ENCODE measurements at regions not wholly inside any gene's neighbourhood (a gene's known extent, or its start where the extent isn't known, plus 50 kb on each side); places are given as distances from the start of the nearest gene placed in this dataset.

DNA sequence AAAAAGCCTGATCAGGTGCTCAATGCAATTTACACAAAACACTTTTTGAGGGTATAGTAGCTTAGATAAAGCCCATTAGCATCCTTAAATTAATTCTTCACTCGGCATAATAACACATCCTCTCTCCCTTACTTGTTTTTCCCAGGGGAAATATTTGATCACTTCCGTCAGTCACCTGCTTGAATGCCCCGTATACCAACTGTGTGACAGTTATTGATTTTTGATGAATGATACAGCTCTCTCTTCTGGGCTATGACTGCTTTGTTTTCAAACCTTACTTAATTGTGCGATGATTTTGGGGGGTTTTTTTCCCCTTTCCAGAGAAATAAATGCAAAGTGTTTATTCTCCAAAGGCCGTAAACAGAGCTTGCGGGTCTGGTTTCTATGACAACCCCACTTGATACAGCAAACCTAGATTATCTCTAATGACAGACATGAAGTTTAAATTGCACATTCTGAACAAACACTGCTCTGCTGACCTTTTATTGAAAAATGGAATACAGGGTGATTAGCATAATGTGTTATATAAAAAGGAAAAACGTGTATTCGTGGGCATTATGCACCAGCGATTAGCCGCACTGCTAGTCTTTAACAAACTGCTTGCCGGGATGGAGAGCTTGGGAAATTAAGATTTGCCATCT, 78.4 kb upstream of the NANOS1 start:
- Mint-ChIP-seq H3K4me1 (ENCODE audit: low read depth) (no peaks in the 10 kb centered on the region), H3K27me3 (peaks cover 6% of the 10 kb centered on the region), H3K36me3 (ENCODE audit: low read depth) (no peaks in the 10 kb centered on the region), H3K4me3 (no peak overlapping the region), H3K9me3 (no peaks in the 10 kb centered on the region), H3K27ac (no peak overlapping the region)
- DNase-seq, result no peak
- ChIA-PET POLR2A (no interaction called here), CTCF (no interaction called here)
- no peak for ATAC-seq
- intact Hi-C loops (cut with micrococcal nuclease), result no loop called here
- TF ChIP-seq, protein P1, sequence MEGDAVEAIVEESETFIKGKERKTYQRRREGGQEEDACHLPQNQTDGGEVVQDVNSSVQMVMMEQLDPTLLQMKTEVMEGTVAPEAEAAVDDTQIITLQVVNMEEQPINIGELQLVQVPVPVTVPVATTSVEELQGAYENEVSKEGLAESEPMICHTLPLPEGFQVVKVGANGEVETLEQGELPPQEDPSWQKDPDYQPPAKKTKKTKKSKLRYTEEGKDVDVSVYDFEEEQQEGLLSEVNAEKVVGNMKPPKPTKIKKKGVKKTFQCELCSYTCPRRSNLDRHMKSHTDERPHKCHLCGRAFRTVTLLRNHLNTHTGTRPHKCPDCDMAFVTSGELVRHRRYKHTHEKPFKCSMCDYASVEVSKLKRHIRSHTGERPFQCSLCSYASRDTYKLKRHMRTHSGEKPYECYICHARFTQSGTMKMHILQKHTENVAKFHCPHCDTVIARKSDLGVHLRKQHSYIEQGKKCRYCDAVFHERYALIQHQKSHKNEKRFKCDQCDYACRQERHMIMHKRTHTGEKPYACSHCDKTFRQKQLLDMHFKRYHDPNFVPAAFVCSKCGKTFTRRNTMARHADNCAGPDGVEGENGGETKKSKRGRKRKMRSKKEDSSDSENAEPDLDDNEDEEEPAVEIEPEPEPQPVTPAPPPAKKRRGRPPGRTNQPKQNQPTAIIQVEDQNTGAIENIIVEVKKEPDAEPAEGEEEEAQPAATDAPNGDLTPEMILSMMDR (IDR thresholded peaks at IDR 0.05), result no peak

DNA sequence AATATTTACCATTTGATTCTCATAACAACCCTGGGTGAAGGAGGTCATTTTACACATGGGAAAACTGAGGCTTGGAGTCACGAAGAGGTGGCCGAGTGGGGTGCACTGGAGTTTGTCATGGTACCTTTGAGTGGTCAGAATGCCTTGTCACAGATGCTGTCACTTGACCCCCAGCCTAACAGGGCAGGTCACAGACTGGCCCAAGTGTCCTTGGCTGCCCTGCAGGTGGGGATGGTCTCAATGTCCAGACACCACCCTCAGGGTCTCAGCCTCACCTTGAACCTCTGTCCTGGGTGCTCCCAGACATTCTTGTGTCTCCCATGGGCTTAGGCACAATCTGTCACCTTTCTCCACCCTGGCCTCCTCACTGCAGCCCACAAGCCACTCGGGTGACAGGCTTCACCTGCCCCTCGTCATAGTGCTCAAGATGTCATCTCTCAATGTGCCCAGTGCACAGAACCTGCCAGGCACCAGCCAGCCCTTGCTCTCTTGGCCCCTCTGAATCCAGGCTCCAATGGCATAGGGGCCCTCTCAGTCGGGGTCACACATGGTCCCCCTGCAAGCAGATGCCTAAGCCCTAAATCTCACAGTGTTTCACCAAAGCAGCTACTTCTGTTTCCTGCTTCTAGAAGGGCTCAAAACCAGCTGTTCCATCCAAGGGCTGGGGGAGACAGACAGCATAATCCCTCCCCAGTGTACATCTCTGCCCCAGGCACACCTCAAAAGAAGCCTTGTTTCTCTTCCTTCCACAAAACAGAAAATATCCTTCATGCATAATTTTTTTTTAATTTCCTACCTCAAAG, 76.8 kb upstream of the NANOS1 start:
- no peaks in the 10 kb centered on the region for H3K36me3 Mint-ChIP-seq (ENCODE audit: low read depth)

DNA sequence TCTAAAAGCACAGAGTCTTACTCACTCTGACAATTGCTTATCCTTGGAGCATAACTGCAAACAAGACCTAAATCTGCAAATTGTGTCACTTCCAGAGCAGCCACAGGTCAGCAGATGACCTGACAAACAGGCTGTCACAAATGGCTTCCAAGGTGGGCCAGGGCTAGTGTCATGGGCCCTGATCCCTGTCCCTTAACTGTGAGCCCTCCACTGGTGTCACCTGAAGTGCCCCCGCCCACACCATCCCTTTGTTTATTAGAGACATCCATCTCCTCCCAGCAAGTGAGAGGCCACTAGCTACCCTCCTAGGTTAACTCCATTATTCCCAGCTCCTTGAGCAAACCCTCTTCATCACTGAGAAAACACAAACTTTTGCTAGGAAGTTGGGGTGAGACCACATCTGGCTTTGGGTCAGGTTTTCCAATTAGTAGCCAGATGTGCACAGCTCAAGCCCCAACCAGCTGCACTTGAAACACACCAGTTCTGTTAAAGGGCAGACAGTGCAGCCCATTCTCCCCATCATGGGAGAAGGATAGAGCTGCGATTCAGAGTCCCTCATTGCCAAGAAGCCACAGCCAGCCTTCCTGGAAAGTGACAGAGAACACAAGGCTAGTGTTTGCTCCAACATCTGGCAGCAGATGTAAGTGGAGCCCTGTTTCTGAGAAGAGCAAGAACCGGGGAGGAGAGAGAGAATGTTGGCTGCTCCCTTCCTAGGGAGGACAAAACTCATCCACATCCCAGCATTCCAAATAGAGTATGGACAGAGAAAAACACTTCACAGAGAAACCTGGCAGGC, 75.7 kb upstream of the NANOS1 start:
- Mint-ChIP-seq H3K4me1 (ENCODE audit: low read depth) (no peaks in the 10 kb centered on the region), H3K9me3 (no peaks in the 10 kb centered on the region), H3K36me3 (ENCODE audit: low read depth) (no peaks in the 10 kb centered on the region), H3K27ac (no peak overlapping the region), H3K27me3 (peaks cover 6% of the 10 kb centered on the region), H3K4me3 (no peak overlapping the region)
- intact Hi-C loops (cut with micrococcal nuclease), result no loop called here
- DNase-seq (no peak), ATAC-seq (no peak)
- ChIA-PET CTCF (no interaction called here), POLR2A (no interaction called here)
- TF ChIP-seq, protein P1 (IDR thresholded peaks at IDR 0.05), result no peak

More for the DNA sequence above, 76.8 kb upstream of the NANOS1 start:
- intact Hi-C loops (cut with micrococcal nuclease), result no loop called here
- H3K4me3 Mint-ChIP-seq, result no peak overlapping the region
- no peaks in the 10 kb centered on the region for H3K9me3 Mint-ChIP-seq
- CTCF ChIA-PET, result no interaction called here
- ATAC-seq (no peak), DNase-seq (no peak)
- TF ChIP-seq, protein P1 (IDR thresholded peaks at IDR 0.05), result no peak
- no peaks in the 10 kb centered on the region for H3K4me1 Mint-ChIP-seq (ENCODE audit: low read depth)
- H3K27ac Mint-ChIP-seq, result no peak overlapping the region
- peaks cover 6% of the 10 kb centered on the region for H3K27me3 Mint-ChIP-seq
- POLR2A ChIA-PET, result no interaction called here

DNA sequence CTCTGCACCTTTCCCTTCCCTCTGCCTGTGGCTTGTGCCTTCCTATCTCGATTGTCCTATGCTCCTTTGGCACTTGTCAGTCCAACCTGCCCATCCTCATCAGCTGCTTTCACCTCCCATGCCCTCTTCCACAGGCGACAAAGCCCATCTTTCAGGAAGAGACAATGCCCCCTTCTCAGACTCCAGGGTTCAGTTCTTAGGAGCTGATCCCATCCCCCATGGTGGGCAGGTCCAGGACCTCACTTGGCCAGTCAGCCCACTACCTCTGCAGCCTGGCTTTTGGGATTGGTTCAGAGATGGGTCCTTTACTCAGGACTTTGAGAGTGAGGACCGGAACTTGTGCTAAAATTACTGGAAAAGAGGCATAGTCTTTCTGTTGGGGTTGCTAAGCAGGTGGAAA, 74.0 kb upstream of the NANOS1 start:
- DNase-seq (no peak), ATAC-seq (no peak)
- intact Hi-C loops (cut with micrococcal nuclease), result no loop called here
- ChIA-PET POLR2A (no interaction called here), CTCF (no interaction called here)
- TF ChIP-seq, protein P1 (IDR thresholded peaks at IDR 0.05), result no peak
- Mint-ChIP-seq H3K4me3 (no peak overlapping the region), H3K9me3 (no peaks in the 10 kb centered on the region), H3K36me3 (ENCODE audit: low read depth) (no peaks in the 10 kb centered on the region), H3K27ac (no peak overlapping the region), H3K4me1 (ENCODE audit: low read depth) (no peaks in the 10 kb centered on the region), H3K27me3 (peaks cover 4% of the 10 kb centered on the region)
